ENCODE measurements at regions not wholly inside any gene's neighbourhood (a gene's known extent, or its start where the extent isn't known, plus 50 kb on each side); places are given as distances from the start of the nearest gene placed in this dataset.

- POLR2A ChIA-PET (ENCODE audit: low non-redundant PET), result no interaction called here
- BruUV-seq (replicated peaks), result no TSS peak
Observed at GRCh38 chr15:99921101-99921500, 187.9 kb upstream of the LYSMD4 start.

GRCh38 chr15:99918072-99918471 is 184.8 kb upstream of the LYSMD4 start:
- ChIA-PET POLR2A (ENCODE audit: low non-redundant PET) (no interaction called here), CTCF (no interaction called here)
- intact Hi-C loops (cut with micrococcal nuclease; ENCODE audit: unreplicated experiment), result no loop called here
- peaks cover 10% of the 10 kb centered on the region for H3K4me1 ChIP-seq (ENCODE audit: insufficient read depth, low read length, poor library complexity, severe bottlenecking)
- no peak overlapping the region for H3K27ac ChIP-seq (ENCODE audit: low read depth, low read length, poor library complexity, severe bottlenecking)
- DNase-seq (ENCODE audit: low spot score), result no peak
- no TSS peak for BruUV-seq (replicated peaks)
- H3K27me3 ChIP-seq (replicated peaks; ENCODE audit: insufficient read depth, low read depth, low read length, poor library complexity), result peaks cover 11% of the 10 kb centered on the region
- H3K4me3 ChIP-seq (ENCODE audit: low read depth, low read length, poor library complexity, severe bottlenecking), result no peak overlapping the region
- H3K9me3 ChIP-seq (ENCODE audit: low read depth, low read length, poor library complexity, severe bottlenecking), result no peaks in the 10 kb centered on the region
- H3K36me3 ChIP-seq (ENCODE audit: insufficient read depth, low read length, poor library complexity, severe bottlenecking), result no peaks in the 10 kb centered on the region
- no peak for TF ChIP-seq EZH2 (IDR thresholded peaks at IDR 0.05; ENCODE audit: borderline replicate concordance, low read depth, low read length, poor library complexity, severe bottlenecking)
- no peak for TF ChIP-seq CTCF (conservative IDR thresholded peaks at IDR 0.05; ENCODE audit: low read depth, low read length)

More at GRCh38 chr15:99921101-99921500, 187.9 kb upstream of the LYSMD4 start:
- Histone ChIP-seq H3K36me3 (ENCODE audit: insufficient read depth, low read length, poor library complexity, severe bottlenecking) (no peaks in the 10 kb centered on the region), H3K27ac (ENCODE audit: low read depth, low read length, poor library complexity, severe bottlenecking) (no peak overlapping the region), H3K4me3 (ENCODE audit: low read depth, low read length, poor library complexity, severe bottlenecking) (no peak overlapping the region), H3K9me3 (ENCODE audit: low read depth, low read length, poor library complexity, severe bottlenecking) (no peaks in the 10 kb centered on the region), H3K27me3 (replicated peaks; ENCODE audit: insufficient read depth, low read depth, low read length, poor library complexity) (peaks cover 11% of the 10 kb centered on the region), H3K4me1 (ENCODE audit: insufficient read depth, low read length, poor library complexity, severe bottlenecking) (peaks cover 10% of the 10 kb centered on the region)
- no peak for TF ChIP-seq CTCF (conservative IDR thresholded peaks at IDR 0.05; ENCODE audit: low read depth, low read length)
- no peak for TF ChIP-seq EZH2 (IDR thresholded peaks at IDR 0.05; ENCODE audit: borderline replicate concordance, low read depth, low read length, poor library complexity, severe bottlenecking)
- no peak for DNase-seq (ENCODE audit: low spot score)
- CTCF ChIA-PET, result no interaction called here
- intact Hi-C loops (cut with micrococcal nuclease; ENCODE audit: unreplicated experiment), result no loop called here

GRCh38 chr15:99917252-99917651 is 184.0 kb upstream of the LYSMD4 start:
- H3K27me3 ChIP-seq (replicated peaks; ENCODE audit: insufficient read depth, low read depth, low read length, poor library complexity), result peaks cover 11% of the 10 kb centered on the region
- no peaks in the 10 kb centered on the region for H3K36me3 ChIP-seq (ENCODE audit: insufficient read depth, low read length, poor library complexity, severe bottlenecking)
- no peak for DNase-seq (ENCODE audit: low spot score)
- no peak overlapping the region for H3K27ac ChIP-seq (ENCODE audit: low read depth, low read length, poor library complexity, severe bottlenecking)
- no peaks in the 10 kb centered on the region for H3K9me3 ChIP-seq (ENCODE audit: low read depth, low read length, poor library complexity, severe bottlenecking)
- BruUV-seq (replicated peaks), result no TSS peak
- TF ChIP-seq EZH2 (IDR thresholded peaks at IDR 0.05; ENCODE audit: borderline replicate concordance, low read depth, low read length, poor library complexity, severe bottlenecking) (no peak), CTCF (conservative IDR thresholded peaks at IDR 0.05; ENCODE audit: low read depth, low read length) (no peak)
- intact Hi-C loops (cut with micrococcal nuclease; ENCODE audit: unreplicated experiment), result no loop called here
- ChIA-PET CTCF (no interaction called here), POLR2A (ENCODE audit: low non-redundant PET) (no interaction called here)
- H3K4me3 ChIP-seq (ENCODE audit: low read depth, low read length, poor library complexity, severe bottlenecking), result no peak overlapping the region
- H3K4me1 ChIP-seq (ENCODE audit: insufficient read depth, low read length, poor library complexity, severe bottlenecking), result peaks cover 10% of the 10 kb centered on the region

Data from A673 (cell line).